WTC11 (cell line): ENCODE measurements at regions not wholly inside any gene's neighbourhood (a gene's known extent, or its start where the extent isn't known, plus 50 kb on each side); places are given as distances from the start of the nearest gene placed in this dataset.

Source experiments
- ATAC-seq: fragments of 200-7000 bp; cut with Tn5 transposase; 2 replicates; pipeline ENCODE4 v1.10.0; 2021; ENCODE audit warnings: mild to moderate bottlenecking, moderate library complexity
- CTCF ChIA-PET: fragments of 300-600 bp; sonication (Branson Sonifier 250); formaldehyde crosslinking; loops from one replicate; lab custom pipeline; 2021; ENCODE audit warnings: antibody characterized with exemption; lab: Charles Lee
- POLR2A ChIA-PET: fragments of 350-600 bp; sonication (Branson Sonifier 250); formaldehyde crosslinking; loops from one replicate; lab custom pipeline; 2021; ENCODE audit warnings: antibody characterized with exemption; lab: Charles Lee
- DNase-seq: peaks from one replicate; pipeline ENCODE4 v3.0.0; 2021; ENCODE audit warnings: low spot score
- H3K27ac Mint-ChIP-seq: 2 replicates; pipeline ENCODE4 v1.8.0; 2021; ENCODE audit warnings: mixed read lengths
- H3K27me3 Mint-ChIP-seq: 2 replicates; pipeline ENCODE4 v1.8.0; 2021; ENCODE audit warnings: low read depth, mild to moderate bottlenecking, moderate library complexity, mixed read lengths
- H3K36me3 Mint-ChIP-seq: 2 replicates; pipeline ENCODE4 v1.8.0; 2021; ENCODE audit warnings: mixed read lengths
- H3K4me1 Mint-ChIP-seq: 2 replicates; pipeline ENCODE4 v1.8.0; 2022; ENCODE audit warnings: mixed read lengths
- H3K4me3 Mint-ChIP-seq: 2 replicates; pipeline ENCODE4 v1.8.0; 2021; ENCODE audit warnings: mild to moderate bottlenecking, moderate library complexity, mixed read lengths
- H3K9me3 Mint-ChIP-seq: 2 replicates; pipeline ENCODE4 v1.8.0; 2021; ENCODE audit warnings: mixed read lengths
- ETV6 ChIP-seq: sonication (generic); formaldehyde crosslinking; IDR thresholded peaks from 2 replicates; pipeline ENCODE4 v1.8.1; 2022; ENCODE audit warnings: mild to moderate bottlenecking, missing genetic modification reagents
- GRHL2 ChIP-seq: fragments of 250-450 bp; sonication (Bioruptor Pico); IDR thresholded peaks from 2 replicates; pipeline ENCODE4 v1.8.0; 2022; ENCODE audit warnings: mild to moderate bottlenecking, moderate library complexity; ENCODE audit not compliant: insufficient replicate concordance, severe bottlenecking
- IRF2 ChIP-seq: sonication (generic); formaldehyde crosslinking; IDR thresholded peaks from 2 replicates; pipeline ENCODE4 v1.8.0; 2022; ENCODE audit warnings: low read depth, missing genetic modification reagents, borderline replicate concordance
- MYBL2 ChIP-seq: sonication (generic); formaldehyde crosslinking; IDR thresholded peaks from 2 replicates; pipeline ENCODE4 v1.8.1; 2023; ENCODE audit warnings: mild to moderate bottlenecking, moderate library complexity, missing genetic modification reagents
- SMAD3 ChIP-seq: sonication (generic); formaldehyde crosslinking; IDR thresholded peaks from 2 replicates; pipeline ENCODE4 v1.8.0; 2022; ENCODE audit warnings: missing genetic modification reagents, mild to moderate bottlenecking, borderline replicate concordance
- SOX15 ChIP-seq: fragments of 250-450 bp; sonication (Bioruptor Pico); IDR thresholded peaks from 2 replicates; pipeline ENCODE4 v1.9.0; 2021; ENCODE audit warnings: mild to moderate bottlenecking
- TP53 ChIP-seq: sonication (generic); formaldehyde crosslinking; IDR thresholded peaks from 2 replicates; pipeline ENCODE4 v1.8.1; 2023; ENCODE audit warnings: mild to moderate bottlenecking, missing genetic modification reagents
- ZNF425 ChIP-seq: fragments of 250-450 bp; sonication (Bioruptor Pico); conservative IDR thresholded peaks from 2 replicates; pipeline ENCODE4 v1.9.0; 2021; ENCODE audit warnings: mild to moderate bottlenecking
- TF ChIP-seq, protein P1 (sequence below): sonication (generic); formaldehyde crosslinking; IDR thresholded peaks from 2 replicates; pipeline ENCODE4 v1.8.0; 2022; ENCODE audit warnings: mild to moderate bottlenecking, missing genetic modification reagents
- TF ChIP-seq, protein P2 (sequence below): fragments of 200-600 bp; IDR thresholded peaks from 2 replicates; pipeline ENCODE4 v1.8.0; 2022; ENCODE audit warnings: antibody characterized with exemption
- TF ChIP-seq, protein P3 (sequence below): sonication (generic); formaldehyde crosslinking; IDR thresholded peaks from 2 replicates; pipeline ENCODE4 v1.8.1; 2023; ENCODE audit warnings: mild to moderate bottlenecking, missing genetic modification reagents
- TF ChIP-seq, protein P4 (sequence below): sonication (generic); formaldehyde crosslinking; IDR thresholded peaks from 2 replicates; pipeline ENCODE4 v1.8.0; 2023; ENCODE audit warnings: missing genetic modification reagents, mild to moderate bottlenecking, borderline replicate concordance
- TF ChIP-seq, protein P5 (sequence below): sonication (generic); formaldehyde crosslinking; IDR thresholded peaks from 2 replicates; pipeline ENCODE4 v1.8.1; 2022; ENCODE audit warnings: mild to moderate bottlenecking, moderate library complexity, missing genetic modification reagents

GRCh38 chr14:39665075-39665475 is 232.8 kb upstream of the FBXO33 start:
- Mint-ChIP-seq H3K4me1 (peaks cover 11% of the 10 kb centered on the region), H3K36me3 (no peaks in the 10 kb centered on the region), H3K27me3 (no peaks in the 10 kb centered on the region), H3K9me3 (no peaks in the 10 kb centered on the region), H3K27ac (no peak overlapping the region), H3K4me3 (no peak overlapping the region)
- CTCF ChIA-PET: no interaction called here
- ATAC-seq: no peak
- TF ChIP-seq ETV6 (CRISPR knock-in tag): no peak
- no peak for DNase-seq
- POLR2A ChIA-PET: no interaction called here

GRCh38 chr14:39664646-39665045 is 232.4 kb upstream of the FBXO33 start:
- ATAC-seq (no peak), DNase-seq (no peak)
- no peaks in the 10 kb centered on the region for H3K36me3 Mint-ChIP-seq
- no peak overlapping the region for H3K27ac Mint-ChIP-seq
- no peaks in the 10 kb centered on the region for H3K9me3 Mint-ChIP-seq
- CTCF ChIA-PET: no interaction called here
- TF ChIP-seq SOX15 (CRISPR knock-in tag): no peak
- no peak for TF ChIP-seq MYBL2 (CRISPR knock-in tag)
- TF ChIP-seq, protein P1, sequence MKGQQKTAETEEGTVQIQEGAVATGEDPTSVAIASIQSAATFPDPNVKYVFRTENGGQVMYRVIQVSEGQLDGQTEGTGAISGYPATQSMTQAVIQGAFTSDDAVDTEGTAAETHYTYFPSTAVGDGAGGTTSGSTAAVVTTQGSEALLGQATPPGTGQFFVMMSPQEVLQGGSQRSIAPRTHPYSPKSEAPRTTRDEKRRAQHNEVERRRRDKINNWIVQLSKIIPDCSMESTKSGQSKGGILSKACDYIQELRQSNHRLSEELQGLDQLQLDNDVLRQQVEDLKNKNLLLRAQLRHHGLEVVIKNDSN: no peak
- TF ChIP-seq ZNF425 (CRISPR knock-in tag): no peak
- TF ChIP-seq, protein P2, sequence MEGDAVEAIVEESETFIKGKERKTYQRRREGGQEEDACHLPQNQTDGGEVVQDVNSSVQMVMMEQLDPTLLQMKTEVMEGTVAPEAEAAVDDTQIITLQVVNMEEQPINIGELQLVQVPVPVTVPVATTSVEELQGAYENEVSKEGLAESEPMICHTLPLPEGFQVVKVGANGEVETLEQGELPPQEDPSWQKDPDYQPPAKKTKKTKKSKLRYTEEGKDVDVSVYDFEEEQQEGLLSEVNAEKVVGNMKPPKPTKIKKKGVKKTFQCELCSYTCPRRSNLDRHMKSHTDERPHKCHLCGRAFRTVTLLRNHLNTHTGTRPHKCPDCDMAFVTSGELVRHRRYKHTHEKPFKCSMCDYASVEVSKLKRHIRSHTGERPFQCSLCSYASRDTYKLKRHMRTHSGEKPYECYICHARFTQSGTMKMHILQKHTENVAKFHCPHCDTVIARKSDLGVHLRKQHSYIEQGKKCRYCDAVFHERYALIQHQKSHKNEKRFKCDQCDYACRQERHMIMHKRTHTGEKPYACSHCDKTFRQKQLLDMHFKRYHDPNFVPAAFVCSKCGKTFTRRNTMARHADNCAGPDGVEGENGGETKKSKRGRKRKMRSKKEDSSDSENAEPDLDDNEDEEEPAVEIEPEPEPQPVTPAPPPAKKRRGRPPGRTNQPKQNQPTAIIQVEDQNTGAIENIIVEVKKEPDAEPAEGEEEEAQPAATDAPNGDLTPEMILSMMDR: no peak
- TF ChIP-seq, protein P3, sequence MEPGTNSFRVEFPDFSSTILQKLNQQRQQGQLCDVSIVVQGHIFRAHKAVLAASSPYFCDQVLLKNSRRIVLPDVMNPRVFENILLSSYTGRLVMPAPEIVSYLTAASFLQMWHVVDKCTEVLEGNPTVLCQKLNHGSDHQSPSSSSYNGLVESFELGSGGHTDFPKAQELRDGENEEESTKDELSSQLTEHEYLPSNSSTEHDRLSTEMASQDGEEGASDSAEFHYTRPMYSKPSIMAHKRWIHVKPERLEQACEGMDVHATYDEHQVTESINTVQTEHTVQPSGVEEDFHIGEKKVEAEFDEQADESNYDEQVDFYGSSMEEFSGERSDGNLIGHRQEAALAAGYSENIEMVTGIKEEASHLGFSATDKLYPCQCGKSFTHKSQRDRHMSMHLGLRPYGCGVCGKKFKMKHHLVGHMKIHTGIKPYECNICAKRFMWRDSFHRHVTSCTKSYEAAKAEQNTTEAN (CRISPR knock-in tag): no peak
- no peak for TF ChIP-seq ETV6 (CRISPR knock-in tag)
- TF ChIP-seq IRF2 (CRISPR knock-in tag): no peak
- TF ChIP-seq GRHL2 (CRISPR knock-in tag): no peak
- TF ChIP-seq SMAD3: no peak
- TF ChIP-seq, protein P4, sequence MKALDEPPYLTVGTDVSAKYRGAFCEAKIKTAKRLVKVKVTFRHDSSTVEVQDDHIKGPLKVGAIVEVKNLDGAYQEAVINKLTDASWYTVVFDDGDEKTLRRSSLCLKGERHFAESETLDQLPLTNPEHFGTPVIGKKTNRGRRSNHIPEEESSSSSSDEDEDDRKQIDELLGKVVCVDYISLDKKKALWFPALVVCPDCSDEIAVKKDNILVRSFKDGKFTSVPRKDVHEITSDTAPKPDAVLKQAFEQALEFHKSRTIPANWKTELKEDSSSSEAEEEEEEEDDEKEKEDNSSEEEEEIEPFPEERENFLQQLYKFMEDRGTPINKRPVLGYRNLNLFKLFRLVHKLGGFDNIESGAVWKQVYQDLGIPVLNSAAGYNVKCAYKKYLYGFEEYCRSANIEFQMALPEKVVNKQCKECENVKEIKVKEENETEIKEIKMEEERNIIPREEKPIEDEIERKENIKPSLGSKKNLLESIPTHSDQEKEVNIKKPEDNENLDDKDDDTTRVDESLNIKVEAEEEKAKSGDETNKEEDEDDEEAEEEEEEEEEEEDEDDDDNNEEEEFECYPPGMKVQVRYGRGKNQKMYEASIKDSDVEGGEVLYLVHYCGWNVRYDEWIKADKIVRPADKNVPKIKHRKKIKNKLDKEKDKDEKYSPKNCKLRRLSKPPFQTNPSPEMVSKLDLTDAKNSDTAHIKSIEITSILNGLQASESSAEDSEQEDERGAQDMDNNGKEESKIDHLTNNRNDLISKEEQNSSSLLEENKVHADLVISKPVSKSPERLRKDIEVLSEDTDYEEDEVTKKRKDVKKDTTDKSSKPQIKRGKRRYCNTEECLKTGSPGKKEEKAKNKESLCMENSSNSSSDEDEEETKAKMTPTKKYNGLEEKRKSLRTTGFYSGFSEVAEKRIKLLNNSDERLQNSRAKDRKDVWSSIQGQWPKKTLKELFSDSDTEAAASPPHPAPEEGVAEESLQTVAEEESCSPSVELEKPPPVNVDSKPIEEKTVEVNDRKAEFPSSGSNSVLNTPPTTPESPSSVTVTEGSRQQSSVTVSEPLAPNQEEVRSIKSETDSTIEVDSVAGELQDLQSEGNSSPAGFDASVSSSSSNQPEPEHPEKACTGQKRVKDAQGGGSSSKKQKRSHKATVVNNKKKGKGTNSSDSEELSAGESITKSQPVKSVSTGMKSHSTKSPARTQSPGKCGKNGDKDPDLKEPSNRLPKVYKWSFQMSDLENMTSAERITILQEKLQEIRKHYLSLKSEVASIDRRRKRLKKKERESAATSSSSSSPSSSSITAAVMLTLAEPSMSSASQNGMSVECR (CRISPR knock-in tag): no peak
- TF ChIP-seq, protein P5, sequence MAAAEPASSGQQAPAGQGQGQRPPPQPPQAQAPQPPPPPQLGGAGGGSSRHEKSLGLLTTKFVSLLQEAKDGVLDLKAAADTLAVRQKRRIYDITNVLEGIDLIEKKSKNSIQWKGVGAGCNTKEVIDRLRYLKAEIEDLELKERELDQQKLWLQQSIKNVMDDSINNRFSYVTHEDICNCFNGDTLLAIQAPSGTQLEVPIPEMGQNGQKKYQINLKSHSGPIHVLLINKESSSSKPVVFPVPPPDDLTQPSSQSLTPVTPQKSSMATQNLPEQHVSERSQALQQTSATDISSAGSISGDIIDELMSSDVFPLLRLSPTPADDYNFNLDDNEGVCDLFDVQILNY (CRISPR knock-in tag): no peak
- no peak for TF ChIP-seq TP53 (CRISPR knock-in tag)
- H3K4me1 Mint-ChIP-seq: peaks cover 11% of the 10 kb centered on the region
- POLR2A ChIA-PET: no interaction called here
- H3K27me3 Mint-ChIP-seq: no peaks in the 10 kb centered on the region
- H3K4me3 Mint-ChIP-seq: no peak overlapping the region
